Fibroblast of lung (primary cell): ENCODE measurements at regions not wholly inside any gene's neighbourhood (a gene's known extent, or its start where the extent isn't known, plus 50 kb on each side); places are given as distances from the start of the nearest gene placed in this dataset.

Source experiments
- DNase-seq, 2 donors: peaks; one replicate each; pipeline versions ENCODE4 v3.0.0 to v3.0.0-alpha.2; 2010; ENCODE audit warnings: low read depth in 2 of 2
- H2AFZ ChIP-seq: 2 replicates; pipeline ENCODE4 v1.5.1; 2012; ENCODE audit warnings: low read length, control low read depth, inconsistent platforms
- H3K27ac ChIP-seq: 2 replicates; pipeline ENCODE4 v1.5.1; 2011; ENCODE audit warnings: low read length, control low read depth; ENCODE audit not compliant: insufficient read depth
- H3K27me3 ChIP-seq: 2 replicates; pipeline ENCODE4 v1.5.1; 2011; ENCODE audit warnings: mild to moderate bottlenecking, low read length; ENCODE audit not compliant: control insufficient read depth, insufficient read depth
- H3K36me3 ChIP-seq: 2 replicates; pipeline ENCODE4 v1.5.1; 2011; ENCODE audit warnings: low read length; ENCODE audit not compliant: control insufficient read depth, insufficient read depth
- H3K4me1 ChIP-seq: 2 replicates; pipeline ENCODE4 v1.5.1; 2011; ENCODE audit warnings: low read length; ENCODE audit not compliant: control insufficient read depth, insufficient read depth; ENCODE audit errors: extremely low read depth
- H3K4me2 ChIP-seq: 2 replicates; pipeline ENCODE4 v1.5.1; 2011; ENCODE audit warnings: low read length, control low read depth; ENCODE audit not compliant: insufficient read depth; ENCODE audit errors: extremely low read depth
- H3K4me3 ChIP-seq, 4 experiments: fragments of 200-600 bp in 1 of 4; sonication (generic) in 1 of 4; replicated peaks in 1 of 4; 2 replicates each; pipeline ENCODE4 v1.5.1; 2011 to 2016; ENCODE audit warnings: low read length in 4 of 4, low read depth in 3 of 4, mild to moderate bottlenecking in 3 of 4, control low read depth in 2 of 4, inconsistent platforms in 1 of 4, mixed read lengths in 1 of 4; ENCODE audit not compliant: insufficient read depth in 1 of 4; ENCODE audit errors: control extremely low read depth in 1 of 4
- H3K79me2 ChIP-seq: 2 replicates; pipeline ENCODE4 v1.5.1; 2012; ENCODE audit warnings: mild to moderate bottlenecking, low read length, inconsistent platforms; ENCODE audit not compliant: control insufficient read depth, insufficient read depth
- H3K9ac ChIP-seq: 2 replicates; pipeline ENCODE4 v1.5.1; 2011; ENCODE audit warnings: mild to moderate bottlenecking, low read length, control low read depth; ENCODE audit not compliant: insufficient read depth
- H3K9me3 ChIP-seq: 2 replicates; pipeline ENCODE4 v1.5.1; 2012; ENCODE audit warnings: low read depth, low read length; ENCODE audit not compliant: control insufficient read depth, insufficient read depth
- H4K20me1 ChIP-seq: 2 replicates; pipeline ENCODE4 v1.5.1; 2011; ENCODE audit warnings: low read length; ENCODE audit not compliant: control insufficient read depth, insufficient read depth; ENCODE audit errors: extremely low read depth
- EZH2 ChIP-seq: IDR thresholded peaks from 2 replicates; pipeline ENCODE4 v1.5.1; 2012; ENCODE audit warnings: low read length, control low read depth, mild to moderate bottlenecking; ENCODE audit errors: missing control alignments
- TF ChIP-seq, protein P1 (sequence below), 2 donors: IDR thresholded peaks in 1 of 2; conservative IDR thresholded peaks in 1 of 2; 1 replicate in 1 of 2; 2 replicates in 1 of 2; pipeline ENCODE4 v1.5.1; 2011 to 2012; ENCODE audit warnings: low read length in 2 of 2, control low read depth in 1 of 2, inconsistent platforms in 1 of 2, low read depth in 1 of 2, mild to moderate bottlenecking in 1 of 2

DNA sequence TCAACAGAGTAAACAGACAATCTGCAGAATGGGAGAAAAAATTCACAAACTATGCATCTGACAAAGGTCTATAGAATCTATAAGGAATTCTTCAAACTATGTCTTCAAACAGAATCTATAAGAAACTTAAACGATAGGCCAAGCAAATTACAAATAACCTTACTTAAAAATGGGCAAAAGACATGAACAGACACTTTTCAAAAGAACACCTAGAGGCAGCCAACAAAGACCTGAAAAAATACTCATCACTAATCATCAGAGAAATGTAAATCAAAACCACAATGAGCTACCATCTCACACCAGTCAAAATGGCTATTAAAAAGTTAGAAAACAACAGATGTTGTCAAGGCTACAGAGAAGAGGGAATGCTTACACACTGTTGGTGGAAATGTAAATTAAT, 81.3 kb downstream of the ID4 start:
- no peak for DNase-seq
- Histone ChIP-seq H3K79me2 (no peaks in the 10 kb centered on the region), H2AFZ (no peak overlapping the region), H3K27me3 (no peaks in the 10 kb centered on the region), H3K36me3 (no peaks in the 10 kb centered on the region), H4K20me1 (no peaks in the 10 kb centered on the region), H3K4me3 (no peak overlapping the region), H3K27ac (no peak overlapping the region), H3K9me3 (no peaks in the 10 kb centered on the region), H3K4me1 (no peaks in the 10 kb centered on the region), H3K4me2 (no peak overlapping the region), H3K9ac (no peak overlapping the region)
- TF ChIP-seq, protein P1, sequence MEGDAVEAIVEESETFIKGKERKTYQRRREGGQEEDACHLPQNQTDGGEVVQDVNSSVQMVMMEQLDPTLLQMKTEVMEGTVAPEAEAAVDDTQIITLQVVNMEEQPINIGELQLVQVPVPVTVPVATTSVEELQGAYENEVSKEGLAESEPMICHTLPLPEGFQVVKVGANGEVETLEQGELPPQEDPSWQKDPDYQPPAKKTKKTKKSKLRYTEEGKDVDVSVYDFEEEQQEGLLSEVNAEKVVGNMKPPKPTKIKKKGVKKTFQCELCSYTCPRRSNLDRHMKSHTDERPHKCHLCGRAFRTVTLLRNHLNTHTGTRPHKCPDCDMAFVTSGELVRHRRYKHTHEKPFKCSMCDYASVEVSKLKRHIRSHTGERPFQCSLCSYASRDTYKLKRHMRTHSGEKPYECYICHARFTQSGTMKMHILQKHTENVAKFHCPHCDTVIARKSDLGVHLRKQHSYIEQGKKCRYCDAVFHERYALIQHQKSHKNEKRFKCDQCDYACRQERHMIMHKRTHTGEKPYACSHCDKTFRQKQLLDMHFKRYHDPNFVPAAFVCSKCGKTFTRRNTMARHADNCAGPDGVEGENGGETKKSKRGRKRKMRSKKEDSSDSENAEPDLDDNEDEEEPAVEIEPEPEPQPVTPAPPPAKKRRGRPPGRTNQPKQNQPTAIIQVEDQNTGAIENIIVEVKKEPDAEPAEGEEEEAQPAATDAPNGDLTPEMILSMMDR (conservative IDR thresholded peaks at IDR 0.05 in 1 of 2, IDR thresholded peaks at IDR 0.05 in 1 of 2; ENCODE audit: low read depth in 1 of 2, low read length in 2 of 2) = no peak
- no peak for TF ChIP-seq EZH2

DNA sequence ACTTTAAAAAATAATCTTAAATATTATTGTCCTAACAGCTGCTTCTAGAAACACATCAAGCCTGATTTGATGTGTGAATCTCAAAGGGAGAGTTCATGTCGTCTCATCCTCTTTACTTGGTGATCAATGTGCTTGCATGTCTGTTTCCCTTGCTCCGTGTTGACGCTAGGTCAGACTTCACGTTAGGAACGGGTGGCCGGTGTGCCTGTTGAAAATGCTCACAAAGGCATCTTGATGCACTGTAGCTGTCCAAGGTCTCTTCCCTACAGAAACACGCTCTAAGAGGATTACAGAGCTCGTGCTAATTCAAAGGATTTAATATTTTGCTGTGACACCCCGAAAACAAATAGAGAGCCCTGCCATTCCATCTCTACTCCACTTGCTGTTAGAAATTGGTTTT, 84.6 kb downstream of the ID4 start:
- Histone ChIP-seq H3K4me3 (no peak overlapping the region), H3K9ac (no peak overlapping the region), H3K4me2 (no peak overlapping the region), H3K27ac (no peak overlapping the region), H2AFZ (no peak overlapping the region), H3K4me1 (no peaks in the 10 kb centered on the region), H4K20me1 (no peaks in the 10 kb centered on the region), H3K36me3 (no peaks in the 10 kb centered on the region), H3K79me2 (no peaks in the 10 kb centered on the region), H3K27me3 (no peaks in the 10 kb centered on the region), H3K9me3 (no peaks in the 10 kb centered on the region)
- TF ChIP-seq EZH2 = no peak
- TF ChIP-seq, protein P1 (conservative IDR thresholded peaks at IDR 0.05 in 1 of 2, IDR thresholded peaks at IDR 0.05 in 1 of 2; ENCODE audit: low read depth in 1 of 2, low read length in 2 of 2) = no peak
- DNase-seq = no peak

DNA sequence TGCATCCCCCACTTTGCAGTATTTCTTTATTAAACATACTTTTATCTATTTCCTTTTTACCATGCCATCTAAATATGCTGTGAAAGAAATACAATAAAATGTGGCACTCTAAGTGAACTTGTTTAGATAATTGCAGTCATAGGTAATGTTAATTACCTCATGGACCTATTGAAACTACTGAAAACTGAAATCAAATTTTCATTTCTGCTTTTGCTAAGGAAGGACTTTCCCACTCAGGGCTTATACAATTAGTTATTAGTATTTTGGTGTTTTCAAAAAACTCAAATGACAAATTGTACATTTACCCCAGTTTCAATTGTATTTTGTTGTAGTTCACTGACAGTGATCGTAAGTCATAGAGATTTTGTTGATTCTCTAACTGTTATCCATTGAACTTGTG, 88.4 kb downstream of the ID4 start:
- Histone ChIP-seq H3K4me3 (no peak overlapping the region), H3K27ac (no peak overlapping the region), H3K4me1 (no peaks in the 10 kb centered on the region), H3K79me2 (no peaks in the 10 kb centered on the region), H3K9me3 (no peaks in the 10 kb centered on the region), H3K36me3 (no peaks in the 10 kb centered on the region), H3K4me2 (no peak overlapping the region), H2AFZ (no peak overlapping the region), H3K9ac (no peak overlapping the region), H3K27me3 (no peaks in the 10 kb centered on the region), H4K20me1 (no peaks in the 10 kb centered on the region)
- no peak for DNase-seq
- TF ChIP-seq EZH2 = no peak
- TF ChIP-seq, protein P1 (conservative IDR thresholded peaks at IDR 0.05 in 1 of 2, IDR thresholded peaks at IDR 0.05 in 1 of 2; ENCODE audit: low read depth in 1 of 2, low read length in 2 of 2) = no peak
